Endothelial cell of umbilical vein (primary cell): ENCODE measurements at regions not wholly inside any gene's neighbourhood (a gene's known extent, or its start where the extent isn't known, plus 50 kb on each side); places are given as distances from the start of the nearest gene placed in this dataset.

Experiments
- BruUV-seq: library from RNA; stranded (reverse); fragments of 400-500 nt; replicated peaks from 2 replicates; lab custom pipeline; 2021; lab: Mats Ljungman, UMichigan
- CTCF ChIA-PET: fragments of 300-600, 350-600 bp; sonication (Branson Sonifier 250); formaldehyde crosslinking; loops from one replicate; lab custom pipeline; 2021; ENCODE audit warnings: antibody characterized with exemption, inconsistent platforms; lab: Charles Lee
- POLR2A ChIA-PET: fragments of 300-600, 350-600 bp; sonication (Branson Sonifier 250); formaldehyde crosslinking; loops from one replicate; lab custom pipeline; 2021; ENCODE audit warnings: antibody characterized with exemption, inconsistent platforms; lab: Charles Lee
- DNase-seq: peaks from one replicate; pipeline ENCODE4 v3.0.0-alpha.2; 2011; ENCODE audit warnings: low read depth, low spot score
- FAIRE-seq: peaks from 2 replicates; lab custom pipeline; 2011; peaks lifted over from hg19 to GRCh38; lab: Jason Lieb, UNC
- H2AFZ ChIP-seq: 2 replicates; pipeline ENCODE4 v1.6.0; 2012; ENCODE audit warnings: low read depth, low read length, control low read depth, inconsistent platforms
- H3K27ac ChIP-seq: 2 replicates; pipeline ENCODE4 v1.5.1; 2011; ENCODE audit warnings: low read depth, mild to moderate bottlenecking, control low read depth, low read length, moderate library complexity; ENCODE audit not compliant: insufficient read depth
- H3K27me3 ChIP-seq, 2 experiments: 2 replicates each; pipeline versions ENCODE4 v1.6.0 to v1.6.1; 2011; ENCODE audit warnings: low read length in 2 of 2, mixed read lengths in 1 of 2; ENCODE audit not compliant: control insufficient read depth in 2 of 2, insufficient read depth in 2 of 2
- H3K36me3 ChIP-seq, 2 experiments: 2 replicates in 1 of 2; 3 replicates in 1 of 2; pipeline ENCODE4 v1.5.1; 2011; ENCODE audit warnings: low read length in 2 of 2, mild to moderate bottlenecking in 1 of 2, moderate library complexity in 1 of 2; ENCODE audit not compliant: control insufficient read depth in 2 of 2, insufficient read depth in 2 of 2; ENCODE audit errors: extremely low read depth in 1 of 2
- H3K4me1 ChIP-seq: 3 replicates; pipeline ENCODE4 v1.5.1; 2011; ENCODE audit warnings: mild to moderate bottlenecking, low read length; ENCODE audit not compliant: control insufficient read depth, insufficient read depth; ENCODE audit errors: extremely low read depth
- H3K4me2 ChIP-seq: 2 replicates; pipeline ENCODE4 v1.6.1; 2011; ENCODE audit warnings: low read length, control low read depth, mixed read lengths; ENCODE audit not compliant: insufficient read depth
- H3K4me3 ChIP-seq, 3 experiments: fragments of 200-600 bp in 1 of 3; sonication (generic), shearing (Covaris generic) in 1 of 3; replicated peaks in 1 of 3; 2 replicates each; pipeline ENCODE4 v1.5.1; 2011 to 2016; ENCODE audit warnings: control low read depth in 3 of 3, low read length in 3 of 3, mild to moderate bottlenecking in 2 of 3, inconsistent platforms in 1 of 3, low read depth in 1 of 3, moderate library complexity in 1 of 3; ENCODE audit not compliant: insufficient read depth in 1 of 3
- H3K79me2 ChIP-seq: 2 replicates; pipeline ENCODE4 v1.6.0; 2012; ENCODE audit warnings: low read length, inconsistent platforms; ENCODE audit not compliant: control insufficient read depth, insufficient read depth
- H3K9ac ChIP-seq: replicated peaks from 2 replicates; pipeline ENCODE3; 2011; ENCODE audit warnings: low read length, control low read depth; ENCODE audit not compliant: insufficient read depth; ENCODE audit errors: extremely low read depth
- H3K9me1 ChIP-seq: replicated peaks from 3 replicates; pipeline ENCODE4 v1.6.0; 2011; ENCODE audit warnings: mild to moderate bottlenecking, low read length; ENCODE audit not compliant: control insufficient read depth, insufficient read depth; ENCODE audit errors: extremely low read depth
- H3K9me3 ChIP-seq: replicated peaks from 2 replicates; pipeline ENCODE4 v1.5.1; 2012; ENCODE audit warnings: low read length, inconsistent platforms; ENCODE audit not compliant: control insufficient read depth, insufficient read depth
- H4K20me1 ChIP-seq: replicated peaks from 2 replicates; pipeline ENCODE3; 2011; ENCODE audit warnings: mild to moderate bottlenecking, low read length; ENCODE audit not compliant: control insufficient read depth, insufficient read depth; ENCODE audit errors: extremely low read depth
- EZH2 ChIP-seq: IDR thresholded peaks from 2 replicates; pipeline ENCODE4 v1.6.1; 2012; ENCODE audit warnings: borderline replicate concordance, low read depth, mild to moderate bottlenecking, moderate library complexity, low read length, inconsistent platforms; ENCODE audit not compliant: severe bottlenecking
- FOS ChIP-seq: IDR thresholded peaks from 2 replicates; pipeline ENCODE4 v1.6.1; 2011; ENCODE audit warnings: mild to moderate bottlenecking, low read length, moderate library complexity, borderline replicate concordance; ENCODE audit not compliant: insufficient read depth
- GATA2 ChIP-seq: IDR thresholded peaks from 2 replicates; pipeline ENCODE4 v1.7.0; 2011; ENCODE audit warnings: low read depth, mild to moderate bottlenecking, moderate library complexity, mixed read lengths, low read length; ENCODE audit not compliant: insufficient read length, insufficient read depth
- MAX ChIP-seq: IDR thresholded peaks from 2 replicates; pipeline ENCODE4 v1.6.1; 2011; ENCODE audit not compliant: insufficient read depth, insufficient read length
- MYC ChIP-seq: IDR thresholded peaks from one replicate; pipeline ENCODE4 v1.6.1; 2011; ENCODE audit warnings: mild to moderate bottlenecking, low read depth, low read length
- POLR2A ChIP-seq: IDR thresholded peaks from 2 replicates; pipeline ENCODE4 v1.6.1; 2012; ENCODE audit warnings: low read depth, mild to moderate bottlenecking, control low read depth, low read length
- POLR2AphosphoS5 ChIP-seq: IDR thresholded peaks from 2 replicates; pipeline ENCODE4 v1.6.1; 2012; ENCODE audit warnings: low read depth, mild to moderate bottlenecking, control low read depth, low read length, moderate library complexity; ENCODE audit not compliant: insufficient read depth
- dilution Hi-C: fragments of 300-500 bp; cut with MboI; formaldehyde crosslinking; loops from one replicate; pipeline ENCODE4 v1.15.0; 2019; ENCODE audit warnings: low sequenced_read_pairs; ENCODE audit not compliant: extremely low pct_ligation_motif_present
- intact Hi-C: fragments of 100-400 bp; cut with micrococcal nuclease; formaldehyde crosslinking; loops from one replicate; pipeline ENCODE4 v1.10.0; 2022
- TF ChIP-seq, protein P1 (sequence below), 2 donors: IDR thresholded peaks; 1 replicate in 1 of 2; 2 replicates in 1 of 2; pipeline ENCODE4 v1.5.1; 2011; ENCODE audit warnings: low read length in 2 of 2, mild to moderate bottlenecking in 2 of 2, moderate library complexity in 2 of 2, control low read depth in 1 of 2, inconsistent platforms in 1 of 2, low read depth in 1 of 2; ENCODE audit not compliant: insufficient read depth in 1 of 2; ENCODE audit errors: extremely low read depth in 1 of 2

DNA sequence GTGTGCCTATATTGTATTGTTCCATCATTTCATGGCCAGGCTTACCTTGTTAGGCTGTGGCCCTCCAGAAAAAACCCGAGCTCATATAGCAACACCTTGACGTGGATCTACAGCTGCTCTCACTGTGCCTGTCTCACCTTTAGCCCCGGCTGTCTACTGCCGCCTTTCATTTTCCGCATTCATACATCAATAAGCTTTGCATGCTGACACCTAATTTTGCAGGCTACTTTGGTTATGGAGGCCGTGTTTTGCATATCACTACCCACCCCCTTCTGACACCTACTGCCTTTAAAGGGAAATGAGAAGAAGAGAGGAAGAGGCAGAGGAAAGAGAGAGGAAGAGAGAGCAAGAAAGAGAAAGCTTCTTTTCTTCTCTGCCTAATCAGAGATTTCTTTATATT lies 702.9 kb downstream of the BCL11A start:
- no peaks in the 10 kb centered on the region for H3K27me3 ChIP-seq
- H3K9me3 ChIP-seq, result peaks cover 2% of the 10 kb centered on the region
- no peaks in the 10 kb centered on the region for H3K36me3 ChIP-seq
- DNase-seq, result no peak
- no peaks in the 10 kb centered on the region for H3K9me1 ChIP-seq
- H3K4me2 ChIP-seq, result no peak overlapping the region
- TF ChIP-seq, protein P1, sequence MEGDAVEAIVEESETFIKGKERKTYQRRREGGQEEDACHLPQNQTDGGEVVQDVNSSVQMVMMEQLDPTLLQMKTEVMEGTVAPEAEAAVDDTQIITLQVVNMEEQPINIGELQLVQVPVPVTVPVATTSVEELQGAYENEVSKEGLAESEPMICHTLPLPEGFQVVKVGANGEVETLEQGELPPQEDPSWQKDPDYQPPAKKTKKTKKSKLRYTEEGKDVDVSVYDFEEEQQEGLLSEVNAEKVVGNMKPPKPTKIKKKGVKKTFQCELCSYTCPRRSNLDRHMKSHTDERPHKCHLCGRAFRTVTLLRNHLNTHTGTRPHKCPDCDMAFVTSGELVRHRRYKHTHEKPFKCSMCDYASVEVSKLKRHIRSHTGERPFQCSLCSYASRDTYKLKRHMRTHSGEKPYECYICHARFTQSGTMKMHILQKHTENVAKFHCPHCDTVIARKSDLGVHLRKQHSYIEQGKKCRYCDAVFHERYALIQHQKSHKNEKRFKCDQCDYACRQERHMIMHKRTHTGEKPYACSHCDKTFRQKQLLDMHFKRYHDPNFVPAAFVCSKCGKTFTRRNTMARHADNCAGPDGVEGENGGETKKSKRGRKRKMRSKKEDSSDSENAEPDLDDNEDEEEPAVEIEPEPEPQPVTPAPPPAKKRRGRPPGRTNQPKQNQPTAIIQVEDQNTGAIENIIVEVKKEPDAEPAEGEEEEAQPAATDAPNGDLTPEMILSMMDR (IDR thresholded peaks at IDR 0.05; ENCODE audit: extremely low read depth in 1 of 2, insufficient read depth in 1 of 2, low read depth in 1 of 2, low read length in 2 of 2), result no peak
- TF ChIP-seq POLR2AphosphoS5, result no peak
- no peak for TF ChIP-seq MAX
- no peak for TF ChIP-seq GATA2
- TF ChIP-seq MYC, result no peak
- TF ChIP-seq EZH2, result no peak
- TF ChIP-seq POLR2A, result no peak
- TF ChIP-seq FOS, result no peak
- no peaks in the 10 kb centered on the region for H4K20me1 ChIP-seq
- H2AFZ ChIP-seq, result no peak overlapping the region
- no peak for FAIRE-seq
- CTCF ChIA-PET, result no interaction called here
- BruUV-seq, result no TSS peak
- POLR2A ChIA-PET, result no interaction called here
- intact Hi-C loops, result no loop called here
- H3K9ac ChIP-seq, result no peak overlapping the region
- no peaks in the 10 kb centered on the region for H3K4me1 ChIP-seq
- H3K4me3 ChIP-seq, result no peak overlapping the region
- no peaks in the 10 kb centered on the region for H3K79me2 ChIP-seq
- dilution Hi-C loops, result no loop called here
- no peak overlapping the region for H3K27ac ChIP-seq
